ENCODE measurements at regions not wholly inside any gene's neighbourhood (a gene's known extent, or its start where the extent isn't known, plus 50 kb on each side); places are given as distances from the start of the nearest gene placed in this dataset.

GRCh38 chr6:90983462-90983861 is 396.6 kb upstream of the MAP3K7 start:
- no peak for TF ChIP-seq CTCF (IDR thresholded peaks at IDR 0.05; ENCODE audit: control extremely low read depth in 1 of 3, insufficient read depth in 1 of 3, low read depth in 1 of 3, low read length in 3 of 3)
- no peak for TF ChIP-seq EP300 (IDR thresholded peaks at IDR 0.05; ENCODE audit: borderline replicate concordance in 1 of 2, low read depth in 2 of 2, low read length in 2 of 2)
- no peak for TF ChIP-seq JUN (IDR thresholded peaks at IDR 0.05; ENCODE audit: low read depth, low read length)
- no peak for TF ChIP-seq POLR2AphosphoS5 (IDR thresholded peaks at IDR 0.05; ENCODE audit: low read depth, low read length)
- TF ChIP-seq JUND (IDR thresholded peaks at IDR 0.05; ENCODE audit: low read length) = no peak
- TF ChIP-seq SIN3A (conservative IDR thresholded peaks at IDR 0.05 in 1 of 2, IDR thresholded peaks at IDR 0.05 in 1 of 2; ENCODE audit: low read depth in 1 of 2, low read length in 2 of 2) = no peak
- no peak for TF ChIP-seq MAX (IDR thresholded peaks at IDR 0.05)
- no peak for TF ChIP-seq KDM1A (IDR thresholded peaks at IDR 0.05; ENCODE audit: borderline replicate concordance, low read length)
- TF ChIP-seq POLR2A (IDR thresholded peaks at IDR 0.05; ENCODE audit: control extremely low read depth in 1 of 2, low read depth in 2 of 2, low read length in 2 of 2) = no peak
- TF ChIP-seq GABPA (IDR thresholded peaks at IDR 0.05; ENCODE audit: borderline replicate concordance, insufficient read depth, low read length) = no peak
- TF ChIP-seq CHD2 (IDR thresholded peaks at IDR 0.05; ENCODE audit: low read length) = no peak
- TF ChIP-seq NANOG (IDR thresholded peaks at IDR 0.05; ENCODE audit: insufficient read depth, low read depth, low read length, poor library complexity, severe bottlenecking) = no peak

All from H1 (cell line).